ENCODE measurements at regions not wholly inside any gene's neighbourhood (a gene's known extent, or its start where the extent isn't known, plus 50 kb on each side); places are given as distances from the start of the nearest gene placed in this dataset.

GRCh38 chr16:26598061-26598460, 468.7 kb upstream of the C16orf82 start:
- no peak for TF ChIP-seq POLR2A (IDR thresholded peaks at IDR 0.05)
- TF ChIP-seq CTCF (IDR thresholded peaks at IDR 0.05) = no peak
